Progenitor cell of endocrine pancreas (in vitro differentiated cells): ENCODE measurements at regions not wholly inside any gene's neighbourhood (a gene's known extent, or its start where the extent isn't known, plus 50 kb on each side); places are given as distances from the start of the nearest gene placed in this dataset.
"Not testable (repeated sequence)": the region's sequence is repeated elsewhere in the genome, so short reads cannot be mapped to it uniquely, and the experiment has no call there.

Experiments used
- DNase-seq: peaks from one replicate; pipeline ENCODE4 v3.0.0; 2021; ENCODE audit warnings: low spot score; ENCODE audit not compliant: unreplicated experiment
- H3K27ac Mint-ChIP-seq: 2 replicates; pipeline ENCODE4 v1.8.0; 2021; ENCODE audit warnings: mild to moderate bottlenecking, moderate library complexity, mixed read lengths
- H3K27me3 Mint-ChIP-seq: 2 replicates; pipeline ENCODE4 v1.8.0; 2021; ENCODE audit warnings: mixed read lengths
- H3K36me3 Mint-ChIP-seq: 2 replicates; pipeline ENCODE4 v1.8.0; 2022; ENCODE audit warnings: mixed read lengths; ENCODE audit not compliant: insufficient read depth
- H3K4me1 Mint-ChIP-seq: 2 replicates; pipeline ENCODE4 v1.8.0; 2021; ENCODE audit warnings: low read depth, mixed read lengths
- H3K4me3 Mint-ChIP-seq: 2 replicates; pipeline ENCODE4 v1.8.0; 2021; ENCODE audit warnings: low read depth, mild to moderate bottlenecking, moderate library complexity, mixed read lengths
- H3K9me3 Mint-ChIP-seq: 2 replicates; pipeline ENCODE4 v1.8.0; 2021; ENCODE audit warnings: low read depth, mixed read lengths
- CTCF ChIP-seq: fragments of 200-600 bp; sonication (generic); IDR thresholded peaks from one replicate; pipeline ENCODE4 v1.5.0; 2021; ENCODE audit warnings: antibody characterized with exemption, mild to moderate bottlenecking; ENCODE audit not compliant: unreplicated experiment

DNA sequence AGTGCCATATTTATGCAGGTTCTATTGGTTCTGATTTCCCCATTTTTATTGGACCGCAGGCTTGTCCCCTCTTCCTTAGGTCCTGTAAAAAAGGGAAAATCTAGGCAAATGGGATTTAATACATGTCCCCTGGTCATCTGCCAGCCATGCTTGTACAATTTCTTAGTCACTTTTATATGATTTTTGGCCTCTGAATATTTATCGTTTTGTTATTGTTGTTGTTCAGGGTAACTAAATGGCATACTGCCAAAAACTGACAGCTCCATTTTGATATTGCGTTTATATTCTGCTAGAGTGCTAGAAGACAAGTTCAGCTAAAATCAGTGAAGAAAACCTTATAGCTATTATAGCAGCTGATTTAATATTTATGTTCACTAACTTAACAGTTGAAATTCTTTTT, 770.2 kb upstream of the FAM174A start:
- Mint-ChIP-seq H3K27ac (no peak overlapping the region), H3K36me3 (peaks cover 5% of the 10 kb centered on the region), H3K4me3 (no peak overlapping the region), H3K4me1 (no peaks in the 10 kb centered on the region), H3K27me3 (no peaks in the 10 kb centered on the region), H3K9me3 (peaks cover 37% of the 10 kb centered on the region)
- no peak for TF ChIP-seq CTCF
- no peak for DNase-seq

GRCh38 chr5:99763021-99763774, 772.0 kb upstream of the FAM174A start:
- DNase-seq: no peak
- H3K9me3 Mint-ChIP-seq: peaks cover 35% of the 10 kb centered on the region
- H3K27me3 Mint-ChIP-seq: no peaks in the 10 kb centered on the region
- H3K4me1 Mint-ChIP-seq: no peaks in the 10 kb centered on the region
- no peak overlapping the region for H3K27ac Mint-ChIP-seq
- no peak overlapping the region for H3K4me3 Mint-ChIP-seq
- no peak for TF ChIP-seq CTCF
- H3K36me3 Mint-ChIP-seq: peaks cover 8% of the 10 kb centered on the region

DNA sequence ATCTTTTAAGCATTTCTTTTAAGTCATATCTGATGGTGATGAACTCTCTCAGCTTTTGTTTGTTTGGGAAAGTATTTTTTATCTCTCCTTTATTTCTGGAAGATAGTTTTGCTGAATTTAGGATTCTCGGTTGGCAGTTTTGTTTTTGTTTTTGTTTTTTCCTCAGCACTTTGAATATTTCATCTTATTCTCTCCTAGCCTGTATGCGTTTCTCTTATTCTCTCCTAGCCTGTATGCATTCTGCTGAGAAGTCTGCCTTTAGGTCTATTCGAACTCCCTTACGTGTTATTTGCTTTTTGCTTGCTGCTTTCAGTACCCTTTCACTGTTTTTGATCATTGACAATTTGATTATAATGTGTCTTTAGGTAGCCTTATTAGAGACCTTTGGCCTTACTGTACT, 787.8 kb upstream of the FAM174A start:
- H3K4me3 Mint-ChIP-seq: no peak overlapping the region
- peaks cover 5% of the 10 kb centered on the region for H3K36me3 Mint-ChIP-seq
- no peak for TF ChIP-seq CTCF
- no peak overlapping the region for H3K27ac Mint-ChIP-seq
- H3K9me3 Mint-ChIP-seq: peaks cover 15% of the 10 kb centered on the region
- H3K4me1 Mint-ChIP-seq: no peaks in the 10 kb centered on the region
- H3K27me3 Mint-ChIP-seq: no peaks in the 10 kb centered on the region
- no peak for DNase-seq

DNA sequence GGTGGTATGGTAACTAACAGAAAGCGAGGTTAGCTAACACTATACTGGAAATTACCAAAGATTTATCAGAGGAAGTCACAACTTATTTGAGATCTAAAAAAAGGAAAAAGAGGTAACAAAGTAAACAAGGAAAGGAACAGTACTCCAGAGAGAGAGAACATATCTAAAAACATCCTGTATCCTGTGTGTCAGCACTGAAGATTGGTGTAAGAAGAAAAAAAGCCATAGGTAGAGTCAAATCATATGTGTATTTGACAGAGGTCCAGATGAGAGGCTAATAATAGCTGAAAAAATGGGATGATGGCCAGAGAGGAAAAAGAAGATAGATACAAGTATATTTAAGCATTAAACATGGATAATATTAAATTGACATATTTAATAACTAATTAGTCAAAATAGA, 802.0 kb upstream of the FAM174A start:
- not testable (repeated sequence) for H3K9me3 Mint-ChIP-seq, H3K27ac Mint-ChIP-seq, H3K36me3 Mint-ChIP-seq, DNase-seq, H3K4me1 Mint-ChIP-seq, H3K27me3 Mint-ChIP-seq, H3K4me3 Mint-ChIP-seq

- H3K27ac Mint-ChIP-seq, H3K9me3 Mint-ChIP-seq, H3K36me3 Mint-ChIP-seq, DNase-seq, H3K27me3 Mint-ChIP-seq, H3K4me1 Mint-ChIP-seq, H3K4me3 Mint-ChIP-seq: not testable (repeated sequence)
These were observed 801.8 kb upstream of the CHD1 start for GRCh38 chr5:99730653-99731052.

DNA sequence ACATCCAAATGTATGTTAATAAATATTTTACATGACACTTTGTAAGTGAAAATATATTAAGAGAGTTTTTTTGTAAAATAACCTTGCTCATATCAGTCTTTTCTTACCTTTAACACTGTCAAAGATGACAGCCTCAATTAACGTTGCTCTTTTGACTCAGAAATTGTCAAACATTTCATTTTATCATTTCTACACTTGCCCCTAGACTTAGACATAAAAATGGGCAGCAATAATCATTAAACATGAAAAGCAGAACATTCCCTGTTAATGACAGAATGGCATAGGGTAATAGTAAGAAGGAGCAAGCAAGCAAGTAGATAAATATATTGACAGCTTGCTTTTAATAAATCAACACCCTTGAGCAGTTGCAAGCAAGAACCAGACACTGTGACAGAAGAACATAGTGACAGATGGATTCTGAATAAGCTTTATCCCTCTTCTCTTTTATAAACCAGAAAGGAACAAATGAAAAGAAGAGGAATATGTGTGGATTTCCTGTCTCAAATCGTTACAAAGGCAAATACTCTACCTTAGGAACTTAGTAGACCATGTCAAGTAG, 796.0 kb upstream of the CHD1 start:
- Mint-ChIP-seq H3K27ac (no peak overlapping the region), H3K36me3 (peaks cover 2% of the 10 kb centered on the region), H3K4me1 (peaks cover 21% of the 10 kb centered on the region), H3K9me3 (peaks cover 4% of the 10 kb centered on the region), H3K27me3 (no peaks in the 10 kb centered on the region), H3K4me3 (no peak overlapping the region)
- no peak for DNase-seq
- no peak for TF ChIP-seq CTCF
